Liver (tissue), 8 donors: ENCODE measurements at regions not wholly inside any gene's neighbourhood (a gene's known extent, or its start where the extent isn't known, plus 50 kb on each side); places are given as distances from the start of the nearest gene placed in this dataset.

Source experiments
- DNase-seq: peaks from one replicate; pipeline ENCODE4 v3.0.0-alpha.2; 2017; ENCODE audit warnings: low spot score
- H3K27ac ChIP-seq, 2 donors: one replicate each; pipeline ENCODE4 v1.7.0; 2013; ENCODE audit warnings: inconsistent platforms in 2 of 2, low read length in 2 of 2, control low read depth in 1 of 2, low read depth in 1 of 2, mild to moderate bottlenecking in 1 of 2
- H3K27me3 ChIP-seq, 4 donors: one replicate each; pipeline versions ENCODE4 v1.6.1 to v1.7.0; 2013; ENCODE audit warnings: low read length in 3 of 4, inconsistent platforms in 1 of 4, mild to moderate bottlenecking in 1 of 4, moderate library complexity in 1 of 4; ENCODE audit not compliant: control insufficient read depth in 4 of 4, insufficient read depth in 4 of 4
- H3K36me3 ChIP-seq, 4 donors: one replicate each; pipeline versions ENCODE4 v1.6.1 to v1.7.0; 2013; ENCODE audit warnings: low read length in 3 of 4, mild to moderate bottlenecking in 3 of 4, low read depth in 1 of 4, moderate library complexity in 1 of 4; ENCODE audit not compliant: control insufficient read depth in 4 of 4, insufficient read depth in 3 of 4
- H3K4me1 ChIP-seq, 4 donors: one replicate each; pipeline versions ENCODE4 v1.6.1 to v1.7.0; 2013; ENCODE audit warnings: low read length in 3 of 4, mild to moderate bottlenecking in 3 of 4, moderate library complexity in 1 of 4; ENCODE audit not compliant: control insufficient read depth in 4 of 4, insufficient read depth in 4 of 4
- H3K4me3 ChIP-seq, 3 donors: one replicate each; pipeline versions ENCODE4 v1.6.1 to v1.7.0; 2013; ENCODE audit warnings: low read length in 3 of 3, control low read depth in 1 of 3, low read depth in 1 of 3, mild to moderate bottlenecking in 1 of 3
- H3K9ac ChIP-seq, 2 donors: one replicate each; pipeline ENCODE4 v1.7.0; 2013; ENCODE audit warnings: low read length in 2 of 2, mild to moderate bottlenecking in 2 of 2, moderate library complexity in 2 of 2, control low read depth in 1 of 2, low read depth in 1 of 2
- H3K9me3 ChIP-seq, 4 donors: one replicate each; pipeline versions ENCODE4 v1.6.1 to v1.7.0; 2013; ENCODE audit warnings: low read length in 3 of 4; ENCODE audit not compliant: control insufficient read depth in 4 of 4
- CTCF ChIP-seq: fragments of 150-350 bp; IDR thresholded peaks from 2 replicates; pipeline ENCODE4 v1.5.1; 2017; ENCODE audit warnings: improper control_type of control experiment, low read depth, low read length; ENCODE audit not compliant: missing input control
- EGR1 ChIP-seq, 2 donors: IDR thresholded peaks; 2 replicates each; pipeline ENCODE4 v1.6.1; 2016 to 2018; ENCODE audit warnings: antibody characterized with exemption in 2 of 2, low read depth in 2 of 2
- FOXA1 ChIP-seq: IDR thresholded peaks from 2 replicates; pipeline ENCODE4 v1.6.1; 2016; ENCODE audit warnings: antibody characterized with exemption
- FOXA2 ChIP-seq: IDR thresholded peaks from 2 replicates; pipeline ENCODE4 v1.6.1; 2016; ENCODE audit warnings: antibody characterized with exemption
- GABPA ChIP-seq, 2 donors: IDR thresholded peaks in 1 of 2; conservative IDR thresholded peaks in 1 of 2; 2 replicates each; pipeline ENCODE4 v1.6.1; 2016; ENCODE audit warnings: antibody characterized with exemption in 2 of 2, mild to moderate bottlenecking in 1 of 2, moderate library complexity in 1 of 2
- HNF4A ChIP-seq, 2 donors: conservative IDR thresholded peaks; 2 replicates each; pipeline ENCODE4 v1.6.1; 2016; ENCODE audit warnings: antibody characterized with exemption in 2 of 2, mild to moderate bottlenecking in 2 of 2
- HNF4G ChIP-seq: IDR thresholded peaks from 2 replicates; pipeline ENCODE4 v1.6.1; 2016; ENCODE audit warnings: antibody characterized with exemption
- JUND ChIP-seq, 2 donors: IDR thresholded peaks; 2 replicates each; pipeline ENCODE4 v1.6.1; 2016; ENCODE audit warnings: antibody characterized with exemption in 2 of 2
- NR2F2 ChIP-seq: IDR thresholded peaks from 2 replicates; pipeline ENCODE4 v1.6.1; 2016; ENCODE audit warnings: antibody characterized with exemption
- RAD21 ChIP-seq, 2 donors: IDR thresholded peaks; 2 replicates each; pipeline ENCODE4 v1.6.1; 2016; ENCODE audit warnings: antibody characterized with exemption in 2 of 2, mild to moderate bottlenecking in 2 of 2
- RXRA ChIP-seq, 2 donors: IDR thresholded peaks; 2 replicates each; pipeline ENCODE4 v1.6.1; 2017 to 2018; ENCODE audit warnings: antibody characterized with exemption in 2 of 2, mild to moderate bottlenecking in 1 of 2
- SP1 ChIP-seq: IDR thresholded peaks from 2 replicates; pipeline ENCODE4 v1.6.1; 2018; ENCODE audit warnings: antibody characterized with exemption, mild to moderate bottlenecking
- TAF1 ChIP-seq: conservative IDR thresholded peaks from 2 replicates; pipeline ENCODE4 v1.6.1; 2016; ENCODE audit warnings: antibody characterized with exemption, mild to moderate bottlenecking
- YY1 ChIP-seq: IDR thresholded peaks from 2 replicates; pipeline ENCODE4 v1.6.1; 2016; ENCODE audit warnings: antibody characterized with exemption, mild to moderate bottlenecking
- ZBTB33 ChIP-seq: IDR thresholded peaks from 2 replicates; pipeline ENCODE4 v1.6.1; 2016; ENCODE audit warnings: antibody characterized with exemption
- WGBS: extraction: QIAGEN DNeasy Blood & Tissue Kit; methylation state at CpG from one replicate; pipeline ENCODE4 v1.1.7; 2013; 5-methylcytosine and 5-hydroxymethylcytosine counted together
- TF ChIP-seq, protein P1 (sequence below): IDR thresholded peaks from 2 replicates; pipeline ENCODE4 v1.6.1; 2016; ENCODE audit warnings: antibody characterized with exemption
- TF ChIP-seq, protein P2 (sequence below): IDR thresholded peaks from 2 replicates; pipeline ENCODE4 v1.6.1; 2016; ENCODE audit warnings: antibody characterized with exemption, mild to moderate bottlenecking
- donor health status: healthy.
- donor health status: healthy.
- donor health status: healthy.
- donor health status: healthy.
- donor health status: healthy.

GRCh38 chr7:54141576-54141975 lies 400.6 kb upstream of the VSTM2A start:
- Histone ChIP-seq H3K9ac (no peak overlapping the region), H3K4me3 (no peak overlapping the region), H3K4me1 (no peaks in the 10 kb centered on the region), H3K36me3 (no peaks in the 10 kb centered on the region), H3K27ac (no peak overlapping the region), H3K27me3 (no peaks in the 10 kb centered on the region), H3K9me3 (no peaks in the 10 kb centered on the region)
- DNase-seq = no peak
- TF ChIP-seq FOXA2 (no peak), CTCF (no peak), YY1 (no peak), GABPA (IDR thresholded peaks at IDR 0.05 in 1 of 2, conservative IDR thresholded peaks at IDR 0.05 in 1 of 2) (no peak), FOXA1 (no peak), NR2F2 (no peak), ZBTB33 (no peak), HNF4G (no peak), RAD21 (IDR thresholded peaks at IDR 0.05) (no peak), TAF1 (no peak), JUND (IDR thresholded peaks at IDR 0.05) (no peak)
- TF ChIP-seq, protein P1, sequence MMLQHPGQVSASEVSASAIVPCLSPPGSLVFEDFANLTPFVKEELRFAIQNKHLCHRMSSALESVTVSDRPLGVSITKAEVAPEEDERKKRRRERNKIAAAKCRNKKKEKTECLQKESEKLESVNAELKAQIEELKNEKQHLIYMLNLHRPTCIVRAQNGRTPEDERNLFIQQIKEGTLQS = no peak
- TF ChIP-seq, protein P2, sequence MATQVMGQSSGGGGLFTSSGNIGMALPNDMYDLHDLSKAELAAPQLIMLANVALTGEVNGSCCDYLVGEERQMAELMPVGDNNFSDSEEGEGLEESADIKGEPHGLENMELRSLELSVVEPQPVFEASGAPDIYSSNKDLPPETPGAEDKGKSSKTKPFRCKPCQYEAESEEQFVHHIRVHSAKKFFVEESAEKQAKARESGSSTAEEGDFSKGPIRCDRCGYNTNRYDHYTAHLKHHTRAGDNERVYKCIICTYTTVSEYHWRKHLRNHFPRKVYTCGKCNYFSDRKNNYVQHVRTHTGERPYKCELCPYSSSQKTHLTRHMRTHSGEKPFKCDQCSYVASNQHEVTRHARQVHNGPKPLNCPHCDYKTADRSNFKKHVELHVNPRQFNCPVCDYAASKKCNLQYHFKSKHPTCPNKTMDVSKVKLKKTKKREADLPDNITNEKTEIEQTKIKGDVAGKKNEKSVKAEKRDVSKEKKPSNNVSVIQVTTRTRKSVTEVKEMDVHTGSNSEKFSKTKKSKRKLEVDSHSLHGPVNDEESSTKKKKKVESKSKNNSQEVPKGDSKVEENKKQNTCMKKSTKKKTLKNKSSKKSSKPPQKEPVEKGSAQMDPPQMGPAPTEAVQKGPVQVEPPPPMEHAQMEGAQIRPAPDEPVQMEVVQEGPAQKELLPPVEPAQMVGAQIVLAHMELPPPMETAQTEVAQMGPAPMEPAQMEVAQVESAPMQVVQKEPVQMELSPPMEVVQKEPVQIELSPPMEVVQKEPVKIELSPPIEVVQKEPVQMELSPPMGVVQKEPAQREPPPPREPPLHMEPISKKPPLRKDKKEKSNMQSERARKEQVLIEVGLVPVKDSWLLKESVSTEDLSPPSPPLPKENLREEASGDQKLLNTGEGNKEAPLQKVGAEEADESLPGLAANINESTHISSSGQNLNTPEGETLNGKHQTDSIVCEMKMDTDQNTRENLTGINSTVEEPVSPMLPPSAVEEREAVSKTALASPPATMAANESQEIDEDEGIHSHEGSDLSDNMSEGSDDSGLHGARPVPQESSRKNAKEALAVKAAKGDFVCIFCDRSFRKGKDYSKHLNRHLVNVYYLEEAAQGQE = no peak

GRCh38 chr7:54145716-54146115 lies 396.5 kb upstream of the VSTM2A start:
- DNase-seq = no peak
- Histone ChIP-seq H3K36me3 (no peaks in the 10 kb centered on the region), H3K27ac (no peak overlapping the region), H3K4me3 (no peak overlapping the region), H3K27me3 (no peaks in the 10 kb centered on the region), H3K9ac (no peak overlapping the region), H3K4me1 (no peaks in the 10 kb centered on the region), H3K9me3 (peaks cover 0 to 2% (median 0%) of the 10 kb centered on the region in 4 donors)
- WGBS = 80% methylated on average over 8 of the region's 8 CpGs
- TF ChIP-seq FOXA1 (no peak), EGR1 (IDR thresholded peaks at IDR 0.05; ENCODE audit: low read depth in 2 of 2) (no peak), GABPA (IDR thresholded peaks at IDR 0.05 in 1 of 2, conservative IDR thresholded peaks at IDR 0.05 in 1 of 2) (no peak), ZBTB33 (no peak), JUND (IDR thresholded peaks at IDR 0.05) (no peak), FOXA2 (no peak), HNF4G (no peak), NR2F2 (no peak), HNF4A (conservative IDR thresholded peaks at IDR 0.05) (no peak), CTCF (no peak), YY1 (no peak), RXRA (IDR thresholded peaks at IDR 0.05) (no peak), SP1 (no peak), RAD21 (IDR thresholded peaks at IDR 0.05) (no peak)
